ENCODE measurements at regions not wholly inside any gene's neighbourhood (a gene's known extent, or its start where the extent isn't known, plus 50 kb on each side); places are given as distances from the start of the nearest gene placed in this dataset.

DNA sequence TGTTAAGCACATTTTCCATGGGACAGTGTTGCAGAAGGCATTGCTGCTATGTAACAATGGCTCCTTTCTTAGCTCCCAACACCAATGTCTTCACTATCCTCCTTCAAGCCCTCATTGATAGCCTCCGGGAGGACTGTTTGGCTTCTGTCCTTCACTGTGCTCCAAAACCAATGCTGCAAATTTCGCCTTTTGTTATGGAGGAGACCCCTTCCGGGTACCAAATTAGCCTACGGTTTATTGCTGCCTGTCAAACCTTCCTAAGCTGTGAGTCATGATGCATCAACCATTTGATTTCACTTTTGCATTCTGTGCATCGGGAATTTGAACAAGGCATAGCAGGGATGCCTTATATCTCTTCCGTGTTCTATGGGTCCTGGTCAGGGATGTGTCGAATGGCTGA lies 432.9 kb downstream of the GATA3 start:
- TF ChIP-seq, protein P1, sequence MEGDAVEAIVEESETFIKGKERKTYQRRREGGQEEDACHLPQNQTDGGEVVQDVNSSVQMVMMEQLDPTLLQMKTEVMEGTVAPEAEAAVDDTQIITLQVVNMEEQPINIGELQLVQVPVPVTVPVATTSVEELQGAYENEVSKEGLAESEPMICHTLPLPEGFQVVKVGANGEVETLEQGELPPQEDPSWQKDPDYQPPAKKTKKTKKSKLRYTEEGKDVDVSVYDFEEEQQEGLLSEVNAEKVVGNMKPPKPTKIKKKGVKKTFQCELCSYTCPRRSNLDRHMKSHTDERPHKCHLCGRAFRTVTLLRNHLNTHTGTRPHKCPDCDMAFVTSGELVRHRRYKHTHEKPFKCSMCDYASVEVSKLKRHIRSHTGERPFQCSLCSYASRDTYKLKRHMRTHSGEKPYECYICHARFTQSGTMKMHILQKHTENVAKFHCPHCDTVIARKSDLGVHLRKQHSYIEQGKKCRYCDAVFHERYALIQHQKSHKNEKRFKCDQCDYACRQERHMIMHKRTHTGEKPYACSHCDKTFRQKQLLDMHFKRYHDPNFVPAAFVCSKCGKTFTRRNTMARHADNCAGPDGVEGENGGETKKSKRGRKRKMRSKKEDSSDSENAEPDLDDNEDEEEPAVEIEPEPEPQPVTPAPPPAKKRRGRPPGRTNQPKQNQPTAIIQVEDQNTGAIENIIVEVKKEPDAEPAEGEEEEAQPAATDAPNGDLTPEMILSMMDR (IDR thresholded peaks at IDR 0.05; ENCODE audit: borderline replicate concordance, insufficient read depth, low read depth, low read length): no peak
- no peak overlapping the region for H3K4me3 ChIP-seq (ENCODE audit: low read depth, low read length)

DNA sequence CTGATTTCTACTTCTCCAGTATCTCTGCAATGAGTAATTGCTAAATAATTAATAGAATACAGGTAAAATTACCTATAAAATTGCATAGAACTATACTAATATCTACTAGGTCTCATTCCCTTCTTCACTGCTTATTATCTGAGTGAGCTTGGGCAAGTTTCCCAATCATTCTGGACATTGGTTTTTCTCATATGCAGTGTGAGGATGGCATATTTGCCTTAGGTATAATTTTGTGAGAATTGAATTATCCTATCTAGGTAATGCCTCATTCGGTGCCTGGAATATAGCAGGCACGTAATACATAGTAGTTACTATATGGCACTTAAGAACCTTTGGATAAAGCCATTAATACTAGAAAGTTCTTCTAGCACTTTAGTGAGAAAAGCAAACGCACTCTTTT lies 434.7 kb downstream of the GATA3 start:
- H3K4me3 ChIP-seq (ENCODE audit: low read depth, low read length): no peak overlapping the region
- TF ChIP-seq, protein P1 (IDR thresholded peaks at IDR 0.05; ENCODE audit: borderline replicate concordance, insufficient read depth, low read depth, low read length): no peak

DNA sequence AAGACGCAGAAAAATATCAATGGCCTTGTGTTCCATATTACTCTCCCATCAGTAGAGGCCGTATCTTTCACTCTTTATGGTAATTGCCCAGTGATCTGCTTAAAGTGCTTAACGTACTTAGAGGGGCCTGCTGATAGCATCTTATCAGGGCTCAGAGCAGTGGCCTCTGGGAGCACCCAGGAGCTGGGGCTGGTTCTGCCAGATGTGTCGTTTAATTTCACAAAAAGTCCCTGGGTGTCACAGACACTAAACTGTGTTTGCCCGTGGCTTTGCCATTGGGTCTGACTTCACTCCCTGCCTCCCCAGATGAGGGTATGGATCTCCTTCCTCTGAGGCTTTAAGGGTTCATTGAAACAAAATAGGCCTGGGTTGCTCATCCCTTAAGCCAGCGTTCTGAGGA lies 435.3 kb downstream of the GATA3 start:
- H3K4me3 ChIP-seq (ENCODE audit: low read depth, low read length): no peak overlapping the region
- TF ChIP-seq, protein P1 (IDR thresholded peaks at IDR 0.05; ENCODE audit: borderline replicate concordance, insufficient read depth, low read depth, low read length): no peak

DNA sequence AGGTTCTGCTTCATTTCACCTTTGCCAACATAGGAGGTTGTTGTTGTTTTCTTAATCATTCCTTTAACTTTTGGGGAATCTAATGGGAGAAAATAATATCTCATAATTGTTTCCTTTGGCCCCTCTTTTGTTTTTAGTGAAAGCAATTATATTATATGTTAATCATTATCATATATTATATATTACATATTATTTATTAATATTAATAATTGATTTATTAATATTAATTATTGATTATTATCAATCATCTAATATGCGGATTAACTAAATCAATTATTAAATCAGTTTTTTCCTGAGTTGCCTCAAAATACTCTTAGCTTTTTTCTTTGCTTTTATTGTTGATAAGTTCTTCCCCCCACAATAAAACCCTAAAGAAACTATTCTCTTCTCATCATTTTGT lies 443.8 kb downstream of the GATA3 start:
- TF ChIP-seq, protein P1 (IDR thresholded peaks at IDR 0.05; ENCODE audit: borderline replicate concordance, insufficient read depth, low read depth, low read length): no peak
- H3K4me3 ChIP-seq (ENCODE audit: low read depth, low read length): no peak overlapping the region

DNA sequence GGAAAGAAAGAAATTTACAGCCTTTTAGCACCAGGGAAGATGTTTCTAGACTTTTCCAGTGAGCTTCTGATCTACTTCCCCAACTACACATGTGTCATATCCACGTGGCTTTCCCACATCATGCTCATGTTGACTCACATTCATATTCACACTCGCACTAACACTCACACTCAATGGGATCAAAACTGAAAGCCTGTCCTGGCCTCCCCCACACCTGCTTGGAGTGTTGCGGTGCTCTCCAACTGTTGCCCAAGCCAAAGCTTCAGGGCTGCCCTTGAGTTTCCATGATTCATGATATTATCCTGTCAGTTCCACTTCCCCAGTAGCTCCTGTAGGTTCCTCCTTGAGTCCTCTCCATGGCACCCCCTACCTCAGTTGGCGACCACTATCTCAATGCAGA lies 444.4 kb downstream of the GATA3 start:
- no peak overlapping the region for H3K4me3 ChIP-seq (ENCODE audit: low read depth, low read length)
- TF ChIP-seq, protein P1 (IDR thresholded peaks at IDR 0.05; ENCODE audit: borderline replicate concordance, insufficient read depth, low read depth, low read length): no peak

DNA sequence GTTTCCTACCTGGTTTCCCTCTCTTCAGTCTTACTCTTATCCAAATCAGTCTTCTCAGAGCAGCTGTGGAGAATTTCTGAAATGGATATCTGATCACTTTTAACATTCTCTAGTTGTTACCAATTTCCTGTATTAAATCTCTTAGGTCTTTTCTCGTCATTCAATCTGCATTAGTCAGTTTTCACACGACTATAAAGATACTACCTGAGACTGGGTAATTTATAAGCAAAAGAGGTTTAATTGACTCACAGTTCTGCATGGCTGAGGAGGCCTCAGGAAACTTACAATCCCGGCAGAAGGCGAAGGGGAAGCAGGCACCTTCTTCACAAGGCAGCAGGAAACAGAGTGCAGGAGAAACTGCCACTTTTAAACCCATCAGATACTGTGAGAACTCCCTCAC lies 444.8 kb downstream of the GATA3 start:
- no peak overlapping the region for H3K4me3 ChIP-seq (ENCODE audit: low read depth, low read length)
- TF ChIP-seq, protein P1 (IDR thresholded peaks at IDR 0.05; ENCODE audit: borderline replicate concordance, insufficient read depth, low read depth, low read length): no peak

DNA sequence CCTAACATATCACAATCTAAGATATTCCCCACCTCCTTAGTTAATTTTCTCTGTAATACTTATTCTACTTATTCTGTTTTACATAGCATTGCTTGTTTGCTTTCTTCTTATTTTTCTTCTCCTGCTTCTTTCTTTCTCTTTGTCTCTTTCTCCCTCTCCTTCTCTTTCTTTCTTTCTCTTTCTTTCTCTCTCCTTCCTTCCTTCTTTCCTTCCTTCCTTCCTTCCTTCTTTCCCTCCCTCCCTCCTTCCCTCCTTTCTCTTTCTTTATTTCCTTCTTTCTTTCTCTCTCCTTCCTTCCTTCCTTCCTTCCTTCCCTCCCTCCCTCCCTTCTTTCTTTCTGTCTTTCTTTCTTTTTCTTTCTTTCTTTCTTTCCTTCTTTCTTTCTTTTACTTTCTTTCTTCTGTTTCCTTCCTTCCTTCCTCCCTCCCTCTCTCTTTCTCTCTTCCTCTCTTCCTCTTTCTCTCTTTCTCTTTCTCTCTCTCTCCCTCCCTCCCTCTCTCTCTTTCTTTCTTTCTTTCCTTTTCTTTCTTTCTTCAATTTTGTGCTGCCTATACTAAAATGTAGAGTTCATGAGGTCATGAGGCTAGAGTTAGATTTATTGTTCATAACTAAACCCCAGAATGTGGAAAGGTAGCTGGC lies 445.4 kb downstream of the GATA3 start:
- TF ChIP-seq, protein P1 (IDR thresholded peaks at IDR 0.05; ENCODE audit: borderline replicate concordance, insufficient read depth, low read depth, low read length): no peak

More for the DNA sequence above, 445.4 kb downstream of the GATA3 start:
- H3K4me3 ChIP-seq (ENCODE audit: low read depth, low read length): no peak overlapping the region

Data from GM12875 (cell line).